Neural cell (in vitro differentiated cells): ENCODE measurements at regions not wholly inside any gene's neighbourhood (a gene's known extent, or its start where the extent isn't known, plus 50 kb on each side); places are given as distances from the start of the nearest gene placed in this dataset.
A peak's percentile ranks its signal among the peaks of the same experiment; 100 is the strongest.

Experiments
- H2AFZ ChIP-seq: fragments of 200-600, 300-800 bp; sonication (generic), shearing (Covaris generic); 2 replicates; pipeline ENCODE4 v1.6.0; 2014; ENCODE audit warnings: low read depth, mild to moderate bottlenecking, antibody characterized with exemption, low read length, moderate library complexity
- H3F3A ChIP-seq: fragments of 200-600 bp; shearing (Covaris generic); 2 replicates; pipeline ENCODE4 v1.6.1; 2016; ENCODE audit warnings: mild to moderate bottlenecking, moderate library complexity, mixed read lengths, antibody characterized with exemption, low read length; ENCODE audit not compliant: insufficient read depth, poor library complexity, severe bottlenecking
- H3K27ac ChIP-seq: fragments of 200-600, 300-800 bp; sonication (generic), shearing (Covaris generic); 2 replicates; pipeline ENCODE4 v1.5.1; 2014; ENCODE audit warnings: mild to moderate bottlenecking, low read length, moderate library complexity
- H3K27me3 ChIP-seq: fragments of 300-800, 200-600 bp; sonication (generic), shearing (Covaris generic); 2 replicates; pipeline ENCODE4 v1.6.0; 2014; ENCODE audit warnings: mild to moderate bottlenecking, low read depth, low read length, moderate library complexity; ENCODE audit not compliant: insufficient read depth
- H3K36me3 ChIP-seq: fragments of 300-800, 200-600 bp; sonication (generic), shearing (Covaris generic); 2 replicates; pipeline ENCODE4 v1.5.1; 2014; ENCODE audit warnings: mild to moderate bottlenecking, antibody characterized with exemption, low read length, moderate library complexity; ENCODE audit not compliant: insufficient read depth
- H3K4me2 ChIP-seq: fragments of 300-800, 200-600 bp; sonication (generic), shearing (Covaris generic); 2 replicates; pipeline ENCODE4 v1.6.0; 2014; ENCODE audit warnings: mild to moderate bottlenecking, low read length
- H3K4me3 ChIP-seq: fragments of 300-800, 200-600 bp; sonication (generic), shearing (Covaris generic); 2 replicates; pipeline ENCODE4 v1.5.1; 2014; ENCODE audit warnings: mild to moderate bottlenecking, low read length, moderate library complexity
- H3K79me2 ChIP-seq: fragments of 200-600 bp; shearing (Covaris generic); replicated peaks from 2 replicates; pipeline ENCODE4 v1.6.0; 2014; ENCODE audit warnings: mild to moderate bottlenecking, low read length, moderate library complexity; ENCODE audit not compliant: insufficient read depth
- H3K9ac ChIP-seq: fragments of 300-800, 200-600 bp; sonication (generic), shearing (Covaris generic); 2 replicates; pipeline ENCODE4 v1.6.1; 2016; ENCODE audit warnings: mild to moderate bottlenecking, low read length, mixed read lengths
- H3K9me2 ChIP-seq: fragments of 200-600 bp; shearing (Covaris generic); 2 replicates; pipeline ENCODE4 v1.6.1; 2016; ENCODE audit warnings: mild to moderate bottlenecking, low read length, mixed read lengths; ENCODE audit not compliant: insufficient read depth
- H3K9me3 ChIP-seq: fragments of 200-600, 300-800 bp; sonication (generic), shearing (Covaris generic); 2 replicates; pipeline ENCODE4 v1.6.1; 2016; ENCODE audit warnings: mild to moderate bottlenecking, mixed run types, low read length, moderate library complexity, mixed read lengths
- H4K20me1 ChIP-seq: fragments of 200-600 bp; shearing (Covaris generic); 2 replicates; pipeline ENCODE4 v1.6.1; 2016; ENCODE audit warnings: mild to moderate bottlenecking, mixed run types; ENCODE audit not compliant: insufficient read depth
- EP300 ChIP-seq: fragments of 450-650 bp; conservative IDR thresholded peaks from 2 replicates; pipeline ENCODE4 v1.6.1; 2014; ENCODE audit warnings: antibody characterized with exemption, mild to moderate bottlenecking, moderate library complexity; ENCODE audit not compliant: poor library complexity, severe bottlenecking
- EZH2 ChIP-seq: fragments of 200-600, 300-800 bp; shearing (Covaris generic), sonication (generic); IDR thresholded peaks from 2 replicates; pipeline ENCODE4 v1.6.1; 2014; ENCODE audit warnings: antibody characterized with exemption, low read length, borderline replicate concordance, mild to moderate bottlenecking; ENCODE audit not compliant: insufficient read depth, poor library complexity, severe bottlenecking
- MXI1 ChIP-seq: fragments of 450-650 bp; conservative IDR thresholded peaks from 2 replicates; pipeline ENCODE4 v1.6.1; 2014; ENCODE audit warnings: antibody characterized with exemption, mild to moderate bottlenecking; ENCODE audit not compliant: poor library complexity, severe bottlenecking
- POLR2AphosphoS5 ChIP-seq: IDR thresholded peaks from 2 replicates; pipeline ENCODE4 v1.6.1; 2012
- RAD21 ChIP-seq: fragments of 450-650 bp; conservative IDR thresholded peaks from 2 replicates; pipeline ENCODE4 v1.6.1; 2014; ENCODE audit warnings: antibody characterized with exemption, mild to moderate bottlenecking, moderate library complexity
- SMC3 ChIP-seq: fragments of 450-650 bp; conservative IDR thresholded peaks from 2 replicates; pipeline ENCODE4 v1.6.1; 2014; ENCODE audit warnings: antibody characterized with exemption, mild to moderate bottlenecking, moderate library complexity; ENCODE audit not compliant: poor library complexity
- TAF1 ChIP-seq: IDR thresholded peaks from 2 replicates; pipeline ENCODE4 v1.6.1; 2012; ENCODE audit warnings: low read depth
- TF ChIP-seq, protein P1 (sequence below): IDR thresholded peaks from 2 replicates; pipeline ENCODE4 v1.6.1; 2012; ENCODE audit warnings: borderline replicate concordance
- TF ChIP-seq, protein P2 (sequence below): fragments of 450-650 bp; IDR thresholded peaks from 2 replicates; pipeline ENCODE4 v1.5.1; 2014; ENCODE audit warnings: antibody characterized with exemption, mild to moderate bottlenecking, moderate library complexity; ENCODE audit not compliant: poor library complexity, severe bottlenecking

DNA sequence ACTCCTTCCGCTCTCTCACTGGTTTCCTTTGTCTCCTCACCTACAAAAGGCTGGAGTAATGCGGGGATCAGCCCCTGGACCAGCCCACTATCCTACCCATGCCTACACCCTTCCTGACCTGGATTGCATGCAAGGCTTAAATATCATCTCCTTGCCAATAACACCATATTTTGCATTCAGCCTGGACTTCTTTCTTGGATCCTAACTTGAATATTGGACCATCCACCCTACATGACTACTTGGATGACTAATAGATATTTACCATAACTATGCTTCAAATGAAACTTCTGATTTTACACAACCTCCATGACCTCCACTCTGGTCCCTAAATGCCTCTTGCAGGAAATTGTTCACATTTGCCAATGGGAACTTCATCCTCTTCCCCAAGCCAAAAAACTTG, 188.3 kb upstream of the AKR1E2 start:
- no peaks in the 10 kb centered on the region for H3K9me3 ChIP-seq
- H3K4me3 ChIP-seq = no peak overlapping the region
- no peaks in the 10 kb centered on the region for H3K27me3 ChIP-seq
- H3F3A ChIP-seq = no peaks in the 10 kb centered on the region
- no peaks in the 10 kb centered on the region for H3K79me2 ChIP-seq
- no peak overlapping the region for H3K9ac ChIP-seq
- no peak for TF ChIP-seq MXI1
- TF ChIP-seq RAD21 = no peak
- TF ChIP-seq EP300 = no peak
- TF ChIP-seq SMC3 = no peak
- TF ChIP-seq POLR2AphosphoS5 = no peak
- no peak for TF ChIP-seq EZH2
- TF ChIP-seq, protein P1, sequence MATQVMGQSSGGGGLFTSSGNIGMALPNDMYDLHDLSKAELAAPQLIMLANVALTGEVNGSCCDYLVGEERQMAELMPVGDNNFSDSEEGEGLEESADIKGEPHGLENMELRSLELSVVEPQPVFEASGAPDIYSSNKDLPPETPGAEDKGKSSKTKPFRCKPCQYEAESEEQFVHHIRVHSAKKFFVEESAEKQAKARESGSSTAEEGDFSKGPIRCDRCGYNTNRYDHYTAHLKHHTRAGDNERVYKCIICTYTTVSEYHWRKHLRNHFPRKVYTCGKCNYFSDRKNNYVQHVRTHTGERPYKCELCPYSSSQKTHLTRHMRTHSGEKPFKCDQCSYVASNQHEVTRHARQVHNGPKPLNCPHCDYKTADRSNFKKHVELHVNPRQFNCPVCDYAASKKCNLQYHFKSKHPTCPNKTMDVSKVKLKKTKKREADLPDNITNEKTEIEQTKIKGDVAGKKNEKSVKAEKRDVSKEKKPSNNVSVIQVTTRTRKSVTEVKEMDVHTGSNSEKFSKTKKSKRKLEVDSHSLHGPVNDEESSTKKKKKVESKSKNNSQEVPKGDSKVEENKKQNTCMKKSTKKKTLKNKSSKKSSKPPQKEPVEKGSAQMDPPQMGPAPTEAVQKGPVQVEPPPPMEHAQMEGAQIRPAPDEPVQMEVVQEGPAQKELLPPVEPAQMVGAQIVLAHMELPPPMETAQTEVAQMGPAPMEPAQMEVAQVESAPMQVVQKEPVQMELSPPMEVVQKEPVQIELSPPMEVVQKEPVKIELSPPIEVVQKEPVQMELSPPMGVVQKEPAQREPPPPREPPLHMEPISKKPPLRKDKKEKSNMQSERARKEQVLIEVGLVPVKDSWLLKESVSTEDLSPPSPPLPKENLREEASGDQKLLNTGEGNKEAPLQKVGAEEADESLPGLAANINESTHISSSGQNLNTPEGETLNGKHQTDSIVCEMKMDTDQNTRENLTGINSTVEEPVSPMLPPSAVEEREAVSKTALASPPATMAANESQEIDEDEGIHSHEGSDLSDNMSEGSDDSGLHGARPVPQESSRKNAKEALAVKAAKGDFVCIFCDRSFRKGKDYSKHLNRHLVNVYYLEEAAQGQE = no peak
- TF ChIP-seq TAF1 = no peak
- TF ChIP-seq, protein P2, sequence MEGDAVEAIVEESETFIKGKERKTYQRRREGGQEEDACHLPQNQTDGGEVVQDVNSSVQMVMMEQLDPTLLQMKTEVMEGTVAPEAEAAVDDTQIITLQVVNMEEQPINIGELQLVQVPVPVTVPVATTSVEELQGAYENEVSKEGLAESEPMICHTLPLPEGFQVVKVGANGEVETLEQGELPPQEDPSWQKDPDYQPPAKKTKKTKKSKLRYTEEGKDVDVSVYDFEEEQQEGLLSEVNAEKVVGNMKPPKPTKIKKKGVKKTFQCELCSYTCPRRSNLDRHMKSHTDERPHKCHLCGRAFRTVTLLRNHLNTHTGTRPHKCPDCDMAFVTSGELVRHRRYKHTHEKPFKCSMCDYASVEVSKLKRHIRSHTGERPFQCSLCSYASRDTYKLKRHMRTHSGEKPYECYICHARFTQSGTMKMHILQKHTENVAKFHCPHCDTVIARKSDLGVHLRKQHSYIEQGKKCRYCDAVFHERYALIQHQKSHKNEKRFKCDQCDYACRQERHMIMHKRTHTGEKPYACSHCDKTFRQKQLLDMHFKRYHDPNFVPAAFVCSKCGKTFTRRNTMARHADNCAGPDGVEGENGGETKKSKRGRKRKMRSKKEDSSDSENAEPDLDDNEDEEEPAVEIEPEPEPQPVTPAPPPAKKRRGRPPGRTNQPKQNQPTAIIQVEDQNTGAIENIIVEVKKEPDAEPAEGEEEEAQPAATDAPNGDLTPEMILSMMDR = no peak
- no peaks in the 10 kb centered on the region for H4K20me1 ChIP-seq
- H3K27ac ChIP-seq = no peak overlapping the region
- H3K36me3 ChIP-seq = no peaks in the 10 kb centered on the region
- no peaks in the 10 kb centered on the region for H3K9me2 ChIP-seq
- no peak overlapping the region for H3K4me2 ChIP-seq
- no peak overlapping the region for H2AFZ ChIP-seq

DNA sequence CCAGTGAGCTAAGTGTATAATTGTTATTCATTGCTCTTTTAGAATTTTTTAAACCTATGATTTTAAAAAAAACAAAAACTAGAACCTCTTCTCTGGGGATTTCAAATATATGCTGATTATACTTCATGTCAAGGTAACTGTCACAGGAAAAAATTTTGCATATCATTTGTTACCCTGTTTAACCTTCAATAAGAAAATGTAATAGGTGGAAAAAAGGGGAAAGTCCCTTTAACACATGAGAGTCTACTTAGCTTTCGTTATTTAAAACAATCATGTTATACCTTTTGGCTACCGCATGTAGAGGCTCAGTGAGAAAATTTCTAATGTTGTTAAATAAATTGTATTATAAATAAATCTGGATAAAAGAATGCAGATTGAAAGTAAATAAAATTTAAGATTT, 190.1 kb upstream of the AKR1E2 start:
- Histone ChIP-seq H3K79me2 (no peaks in the 10 kb centered on the region), H3K4me2 (no peak overlapping the region), H3K9me2 (no peaks in the 10 kb centered on the region), H4K20me1 (no peaks in the 10 kb centered on the region), H3K9me3 (no peaks in the 10 kb centered on the region), H3K27ac (peak overlapping the region; percentile 82), H3F3A (no peaks in the 10 kb centered on the region), H3K27me3 (no peaks in the 10 kb centered on the region), H3K4me3 (no peak overlapping the region), H2AFZ (no peak overlapping the region), H3K36me3 (no peaks in the 10 kb centered on the region), H3K9ac (peak overlapping the region; percentile 28)
- TF ChIP-seq EP300 = peak; percentile 30
- TF ChIP-seq, protein P1 = no peak
